ENCODE measurements at regions not wholly inside any gene's neighbourhood (a gene's known extent, or its start where the extent isn't known, plus 50 kb on each side); places are given as distances from the start of the nearest gene placed in this dataset.

DNA sequence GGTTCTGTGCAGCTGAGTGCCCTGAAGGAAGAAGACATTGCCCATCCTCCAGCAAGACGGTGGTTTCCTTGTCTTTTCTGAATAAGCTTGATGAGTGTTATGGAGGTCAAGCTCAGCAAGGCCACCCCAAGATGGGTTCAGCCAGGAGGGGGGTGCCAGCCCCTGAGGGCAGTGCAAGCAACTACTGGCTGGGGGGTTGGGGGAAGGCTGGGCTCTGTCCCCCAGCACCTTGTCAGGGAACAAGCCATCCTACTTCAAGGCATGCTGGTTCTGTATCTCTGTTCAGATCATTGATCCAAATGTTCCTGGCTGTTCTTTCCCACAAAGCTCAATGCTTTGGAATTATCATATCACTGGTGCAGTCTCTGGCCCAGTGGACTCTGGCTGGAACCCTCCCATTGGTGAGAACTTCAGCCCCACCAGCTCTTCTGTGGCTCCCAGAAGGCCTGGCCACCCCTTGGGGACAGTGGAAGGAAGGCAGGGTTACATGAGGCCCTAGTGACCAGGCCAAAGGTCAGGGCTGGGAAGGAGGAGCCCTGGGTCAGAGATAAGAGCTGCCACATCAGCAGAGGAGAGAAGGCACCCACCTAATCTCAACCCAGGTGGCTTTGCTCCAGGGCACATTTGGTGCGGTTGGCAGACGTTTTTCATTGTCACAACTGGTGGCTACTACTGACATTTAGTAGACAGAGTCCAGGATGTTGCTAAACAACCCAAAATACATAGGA lies 280.2 kb downstream of the IRX2 start:
- ChIA-PET RAD21 (ENCODE audit: low non-redundant PET in 1 of 2, low total read pairs in 2 of 2, uncharacterized antibody in 2 of 2, unreplicated experiment in 2 of 2) (no interaction called here), POLR2A (no interaction called here), CTCF (no interaction called here)
- Histone ChIP-seq H3K36me3 (ENCODE audit: control insufficient read depth in 1 of 2, insufficient read depth in 2 of 2, low read length in 2 of 2) (no peaks in the 10 kb centered on the region), H4K20me1 (ENCODE audit: insufficient read depth) (no peaks in the 10 kb centered on the region), H3K27me3 (ENCODE audit: insufficient read depth, low read length) (no peaks in the 10 kb centered on the region), H3K79me2 (ENCODE audit: insufficient read depth, low read length) (no peaks in the 10 kb centered on the region), H3K4me3 (replicated peaks in 1 of 2; ENCODE audit: low read depth in 1 of 2, low read length in 2 of 2) (no peak overlapping the region), H3K4me2 (ENCODE audit: low read length) (no peak overlapping the region), H3K27ac (ENCODE audit: low read depth, low read length) (no peak overlapping the region), H3K9me3 (ENCODE audit: control insufficient read depth in 1 of 2, insufficient read depth in 1 of 2, low read depth in 1 of 2, low read length in 2 of 2) (peaks cover 0 to 15% of the 10 kb centered on the region in 2 experiments; a peak in 2 of 4 replicates), H3K9me2 (ENCODE audit: insufficient read depth) (no peaks in the 10 kb centered on the region), H3K9ac (ENCODE audit: low read length) (no peak overlapping the region), H3K4me1 (ENCODE audit: control insufficient read depth in 1 of 2, insufficient read depth in 2 of 2, low read length in 2 of 2) (no peaks in the 10 kb centered on the region), H2AFZ (ENCODE audit: low read depth, low read length, poor library complexity, severe bottlenecking) (no peak overlapping the region)
- no peak for TF ChIP-seq POLR2A (IDR thresholded peaks at IDR 0.05; ENCODE audit: borderline replicate concordance, extremely low read depth, insufficient read depth, insufficient read length)
- TF ChIP-seq CEBPB (IDR thresholded peaks at IDR 0.05; ENCODE audit: low read depth): no peak
- TF ChIP-seq EZH2 (IDR thresholded peaks at IDR 0.05): no peak
- TF ChIP-seq REST (IDR thresholded peaks at IDR 0.05; ENCODE audit: low read depth): no peak
- TF ChIP-seq EZH2phosphoT487 (IDR thresholded peaks at IDR 0.05; ENCODE audit: borderline replicate concordance): no peak
- TF ChIP-seq TCF7L2 (IDR thresholded peaks at IDR 0.05; ENCODE audit: borderline replicate concordance, extremely low read depth, insufficient read depth, insufficient read length): no peak
- TF ChIP-seq SRF (IDR thresholded peaks at IDR 0.05; ENCODE audit: low read depth): no peak
- no peak for TF ChIP-seq CBX3 (IDR thresholded peaks at IDR 0.05; ENCODE audit: low read depth)
- no peak for DNase-seq (ENCODE audit: low read depth, low spot score)
- intact Hi-C loops (cut with micrococcal nuclease): no loop called here
- no peak for ATAC-seq
- BruUV-seq (replicated peaks): no TSS peak

Data from HCT116 (cell line).